ENCODE measurements at regions not wholly inside any gene's neighbourhood (a gene's known extent, or its start where the extent isn't known, plus 50 kb on each side); places are given as distances from the start of the nearest gene placed in this dataset.

- no peak overlapping the region for H3K4me2 ChIP-seq
- H4K20me1 ChIP-seq (replicated peaks; ENCODE audit: insufficient read depth): no peaks in the 10 kb centered on the region
- H3K4me3 ChIP-seq: no peak overlapping the region
- peaks cover 14% of the 10 kb centered on the region for H3K79me2 ChIP-seq (replicated peaks; ENCODE audit: insufficient read depth)
- no peaks in the 10 kb centered on the region for H3K9me3 Mint-ChIP-seq
- H3K36me3 Mint-ChIP-seq (ENCODE audit: low read depth): peaks cover 15% of the 10 kb centered on the region; the same call in 2 of the 3 replicates
- peaks cover 29% of the 10 kb centered on the region for H3K4me1 Mint-ChIP-seq
- DNase-seq (ENCODE audit: low spot score): no peak
- H3K27ac ChIP-seq (ENCODE audit: low read depth): no peak overlapping the region
- no peaks in the 10 kb centered on the region for H3K27me3 ChIP-seq (ENCODE audit: insufficient read depth)
- no peaks in the 10 kb centered on the region for H3K27me3 Mint-ChIP-seq (ENCODE audit: insufficient read depth, low read depth, poor library complexity)
- no peaks in the 10 kb centered on the region for H3K9me2 ChIP-seq (ENCODE audit: insufficient read depth)
- no peak overlapping the region for H2AFZ ChIP-seq
- no peak overlapping the region for H3K27ac Mint-ChIP-seq
- TF ChIP-seq POLR2AphosphoS5 (IDR thresholded peaks at IDR 0.05; ENCODE audit: low read depth): no peak
- no peak for TF ChIP-seq CTCF (conservative IDR thresholded peaks at IDR 0.05; ENCODE audit: low read depth in 2 of 2)
- TF ChIP-seq, protein P1, sequence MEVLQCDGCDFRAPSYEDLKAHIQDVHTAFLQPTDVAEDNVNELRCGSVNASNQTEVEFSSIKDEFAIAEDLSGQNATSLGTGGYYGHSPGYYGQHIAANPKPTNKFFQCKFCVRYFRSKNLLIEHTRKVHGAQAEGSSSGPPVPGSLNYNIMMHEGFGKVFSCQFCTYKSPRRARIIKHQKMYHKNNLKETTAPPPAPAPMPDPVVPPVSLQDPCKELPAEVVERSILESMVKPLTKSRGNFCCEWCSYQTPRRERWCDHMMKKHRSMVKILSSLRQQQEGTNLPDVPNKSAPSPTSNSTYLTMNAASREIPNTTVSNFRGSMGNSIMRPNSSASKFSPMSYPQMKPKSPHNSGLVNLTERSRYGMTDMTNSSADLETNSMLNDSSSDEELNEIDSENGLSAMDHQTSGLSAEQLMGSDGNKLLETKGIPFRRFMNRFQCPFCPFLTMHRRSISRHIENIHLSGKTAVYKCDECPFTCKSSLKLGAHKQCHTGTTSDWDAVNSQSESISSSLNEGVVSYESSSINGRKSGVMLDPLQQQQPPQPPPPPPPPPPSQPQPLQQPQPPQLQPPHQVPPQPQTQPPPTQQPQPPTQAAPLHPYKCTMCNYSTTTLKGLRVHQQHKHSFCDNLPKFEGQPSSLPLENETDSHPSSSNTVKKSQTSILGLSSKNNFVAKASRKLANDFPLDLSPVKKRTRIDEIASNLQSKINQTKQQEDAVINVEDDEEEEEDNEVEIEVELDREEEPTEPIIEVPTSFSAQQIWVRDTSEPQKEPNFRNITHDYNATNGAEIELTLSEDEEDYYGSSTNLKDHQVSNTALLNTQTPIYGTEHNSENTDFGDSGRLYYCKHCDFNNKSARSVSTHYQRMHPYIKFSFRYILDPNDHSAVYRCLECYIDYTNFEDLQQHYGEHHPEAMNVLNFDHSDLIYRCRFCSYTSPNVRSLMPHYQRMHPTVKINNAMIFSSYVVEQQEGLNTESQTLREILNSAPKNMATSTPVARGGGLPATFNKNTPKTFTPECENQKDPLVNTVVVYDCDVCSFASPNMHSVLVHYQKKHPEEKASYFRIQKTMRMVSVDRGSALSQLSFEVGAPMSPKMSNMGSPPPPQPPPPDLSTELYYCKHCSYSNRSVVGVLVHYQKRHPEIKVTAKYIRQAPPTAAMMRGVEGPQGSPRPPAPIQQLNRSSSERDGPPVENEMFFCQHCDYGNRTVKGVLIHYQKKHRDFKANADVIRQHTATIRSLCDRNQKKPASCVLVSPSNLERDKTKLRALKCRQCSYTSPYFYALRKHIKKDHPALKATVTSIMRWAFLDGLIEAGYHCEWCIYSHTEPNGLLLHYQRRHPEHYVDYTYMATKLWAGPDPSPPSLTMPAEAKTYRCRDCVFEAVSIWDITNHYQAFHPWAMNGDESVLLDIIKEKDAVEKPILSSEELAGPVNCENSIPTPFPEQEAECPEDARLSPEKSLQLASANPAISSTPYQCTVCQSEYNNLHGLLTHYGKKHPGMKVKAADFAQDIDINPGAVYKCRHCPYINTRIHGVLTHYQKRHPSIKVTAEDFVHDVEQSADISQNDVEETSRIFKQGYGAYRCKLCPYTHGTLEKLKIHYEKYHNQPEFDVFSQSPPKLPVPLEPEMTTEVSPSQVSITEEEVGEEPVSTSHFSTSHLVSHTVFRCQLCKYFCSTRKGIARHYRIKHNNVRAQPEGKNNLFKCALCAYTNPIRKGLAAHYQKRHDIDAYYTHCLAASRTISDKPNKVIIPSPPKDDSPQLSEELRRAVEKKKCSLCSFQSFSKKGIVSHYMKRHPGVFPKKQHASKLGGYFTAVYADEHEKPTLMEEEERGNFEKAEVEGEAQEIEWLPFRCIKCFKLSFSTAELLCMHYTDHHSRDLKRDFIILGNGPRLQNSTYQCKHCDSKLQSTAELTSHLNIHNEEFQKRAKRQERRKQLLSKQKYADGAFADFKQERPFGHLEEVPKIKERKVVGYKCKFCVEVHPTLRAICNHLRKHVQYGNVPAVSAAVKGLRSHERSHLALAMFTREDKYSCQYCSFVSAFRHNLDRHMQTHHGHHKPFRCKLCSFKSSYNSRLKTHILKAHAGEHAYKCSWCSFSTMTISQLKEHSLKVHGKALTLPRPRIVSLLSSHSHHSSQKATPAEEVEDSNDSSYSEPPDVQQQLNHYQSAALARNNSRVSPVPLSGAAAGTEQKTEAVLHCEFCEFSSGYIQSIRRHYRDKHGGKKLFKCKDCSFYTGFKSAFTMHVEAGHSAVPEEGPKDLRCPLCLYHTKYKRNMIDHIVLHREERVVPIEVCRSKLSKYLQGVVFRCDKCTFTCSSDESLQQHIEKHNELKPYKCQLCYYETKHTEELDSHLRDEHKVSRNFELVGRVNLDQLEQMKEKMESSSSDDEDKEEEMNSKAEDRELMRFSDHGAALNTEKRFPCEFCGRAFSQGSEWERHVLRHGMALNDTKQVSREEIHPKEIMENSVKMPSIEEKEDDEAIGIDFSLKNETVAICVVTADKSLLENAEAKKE (CRISPR knock-in tag; IDR thresholded peaks at IDR 0.05): no peak
- TF ChIP-seq REST (IDR thresholded peaks at IDR 0.05; ENCODE audit: unreplicated experiment): no peak
- no peak for TF ChIP-seq CREB1 (CRISPR knock-in tag; IDR thresholded peaks at IDR 0.05; ENCODE audit: low read depth)
- TF ChIP-seq NANOG (IDR thresholded peaks at IDR 0.05; ENCODE audit: borderline replicate concordance): no peak
- no peak for TF ChIP-seq EZH2phosphoT487 (IDR thresholded peaks at IDR 0.05; ENCODE audit: unreplicated experiment)
- TF ChIP-seq, protein P2, sequence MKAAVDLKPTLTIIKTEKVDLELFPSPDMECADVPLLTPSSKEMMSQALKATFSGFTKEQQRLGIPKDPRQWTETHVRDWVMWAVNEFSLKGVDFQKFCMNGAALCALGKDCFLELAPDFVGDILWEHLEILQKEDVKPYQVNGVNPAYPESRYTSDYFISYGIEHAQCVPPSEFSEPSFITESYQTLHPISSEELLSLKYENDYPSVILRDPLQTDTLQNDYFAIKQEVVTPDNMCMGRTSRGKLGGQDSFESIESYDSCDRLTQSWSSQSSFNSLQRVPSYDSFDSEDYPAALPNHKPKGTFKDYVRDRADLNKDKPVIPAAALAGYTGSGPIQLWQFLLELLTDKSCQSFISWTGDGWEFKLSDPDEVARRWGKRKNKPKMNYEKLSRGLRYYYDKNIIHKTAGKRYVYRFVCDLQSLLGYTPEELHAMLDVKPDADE (IDR thresholded peaks at IDR 0.05): no peak
- TF ChIP-seq ZNF114 (CRISPR knock-in tag; IDR thresholded peaks at IDR 0.05): no peak
- TF ChIP-seq JUNB (IDR thresholded peaks at IDR 0.05; ENCODE audit: unreplicated experiment): no peak
- TF ChIP-seq STAT1 (IDR thresholded peaks at IDR 0.05; ENCODE audit: unreplicated experiment): no peak
- TF ChIP-seq EZH2 (IDR thresholded peaks at IDR 0.05; ENCODE audit: low read depth, unreplicated experiment): no peak
- no peak for TF ChIP-seq ZNF331 (CRISPR knock-in tag; IDR thresholded peaks at IDR 0.05; ENCODE audit: low read depth)
- no peaks in the 10 kb centered on the region for H3K36me3 ChIP-seq (ENCODE audit: insufficient read depth)
- H3K4me1 ChIP-seq (ENCODE audit: insufficient read depth): peaks cover 26% of the 10 kb centered on the region
- H3K4me3 Mint-ChIP-seq: no peak overlapping the region
- H3F3A ChIP-seq (replicated peaks; ENCODE audit: low read depth): no peaks in the 10 kb centered on the region
- no peak for ATAC-seq
These were observed 295.6 kb downstream of the UTRN start for GRCh38 chr6:144580771-144581170.

Measured in GM23338 (cell line).